Endodermal cell (in vitro differentiated cells): ENCODE measurements at regions not wholly inside any gene's neighbourhood (a gene's known extent, or its start where the extent isn't known, plus 50 kb on each side); places are given as distances from the start of the nearest gene placed in this dataset.
"Not testable (repeated sequence)": the region's sequence is repeated elsewhere in the genome, so short reads cannot be mapped to it uniquely, and the experiment has no call there.

Experiments
- DNase-seq: peaks from one replicate; pipeline ENCODE4 v3.0.0-alpha.2; 2017
- H3K27ac ChIP-seq: 2 replicates; pipeline ENCODE4 v1.5.1; 2013; ENCODE audit warnings: mild to moderate bottlenecking, low read depth, low read length, moderate library complexity
- H3K27me3 ChIP-seq: 2 replicates; pipeline ENCODE4 v1.6.1; 2013; ENCODE audit warnings: mild to moderate bottlenecking, low read length, moderate library complexity; ENCODE audit not compliant: insufficient read depth, control insufficient read depth, poor library complexity, severe bottlenecking
- H3K36me3 ChIP-seq: 2 replicates; pipeline ENCODE4 v1.7.0; 2013; ENCODE audit warnings: mild to moderate bottlenecking, low read length, moderate library complexity; ENCODE audit not compliant: control insufficient read depth, insufficient read depth
- H3K4me1 ChIP-seq: one replicate; pipeline ENCODE4 v1.7.0; 2013; ENCODE audit warnings: low read length; ENCODE audit not compliant: control insufficient read depth, insufficient read depth
- H3K4me3 ChIP-seq: 2 replicates; pipeline ENCODE4 v1.5.1; 2013; ENCODE audit warnings: mild to moderate bottlenecking, low read length, moderate library complexity
- H3K9ac ChIP-seq: 2 replicates; pipeline ENCODE4 v1.6.1; 2013; ENCODE audit warnings: mild to moderate bottlenecking, low read length, moderate library complexity; ENCODE audit not compliant: poor library complexity, severe bottlenecking; ENCODE audit errors: extremely low read depth
- H3K9me3 ChIP-seq: 2 replicates; pipeline ENCODE4 v1.6.1; 2013; ENCODE audit warnings: mild to moderate bottlenecking, low read length, moderate library complexity; ENCODE audit not compliant: control insufficient read depth
- H3K27ac Mint-ChIP-seq: 2 replicates; pipeline ENCODE4 v1.8.0; 2020; ENCODE audit warnings: mixed read lengths
- H3K27me3 Mint-ChIP-seq: 2 replicates; pipeline ENCODE4 v1.8.0; 2021; ENCODE audit warnings: mild to moderate bottlenecking, mixed read lengths; ENCODE audit not compliant: insufficient read depth
- H3K36me3 Mint-ChIP-seq: 2 replicates; pipeline ENCODE4 v1.8.0; 2020; ENCODE audit warnings: low read depth, mixed read lengths
- H3K4me1 Mint-ChIP-seq: 2 replicates; pipeline ENCODE4 v1.8.0; 2020; ENCODE audit warnings: mixed read lengths
- H3K4me3 Mint-ChIP-seq: 2 replicates; pipeline ENCODE4 v1.8.0; 2020; ENCODE audit warnings: mild to moderate bottlenecking, moderate library complexity, mixed read lengths
- H3K9me3 Mint-ChIP-seq: 2 replicates; pipeline ENCODE4 v1.8.0; 2020; ENCODE audit warnings: mild to moderate bottlenecking, mixed read lengths
- WGBS, 2 experiments: methylation state at CpG; one replicate each; pipeline versions ENCODE4 v1.1.5 to v1.1.7; 2013; ENCODE audit warnings: missing lambda C conversion rate in 2 of 2, mixed read lengths in 1 of 2; ENCODE audit not compliant: insufficient coverage in 1 of 2, insufficient read length in 1 of 2; 5-methylcytosine and 5-hydroxymethylcytosine counted together
- TF ChIP-seq, protein P1 (sequence below): fragments of 200-600 bp; sonication (generic); conservative IDR thresholded peaks from 2 replicates; pipeline ENCODE4 v1.5.0; 2021; ENCODE audit warnings: antibody characterized with exemption, mild to moderate bottlenecking

DNA sequence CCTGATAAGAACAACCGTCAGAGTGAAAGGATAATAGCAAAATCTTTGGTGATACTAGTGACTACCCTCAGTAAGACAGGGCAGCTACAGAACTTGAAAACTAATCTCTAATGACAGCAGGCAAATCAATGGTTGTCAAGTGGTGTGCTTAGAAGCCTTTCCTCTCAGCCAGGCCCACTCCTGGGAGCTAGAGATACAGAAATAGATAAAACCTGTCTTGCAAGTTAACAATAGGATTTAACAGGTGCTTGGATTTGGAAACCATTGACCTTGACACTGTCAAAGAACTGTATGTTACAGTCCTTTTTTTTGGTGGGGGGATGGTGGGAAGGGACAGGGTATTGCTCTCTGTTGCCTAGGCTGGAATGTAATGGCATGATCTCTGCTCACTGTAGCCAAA lies 118.6 kb downstream of the BASP1 start:
- TF ChIP-seq, protein P1, sequence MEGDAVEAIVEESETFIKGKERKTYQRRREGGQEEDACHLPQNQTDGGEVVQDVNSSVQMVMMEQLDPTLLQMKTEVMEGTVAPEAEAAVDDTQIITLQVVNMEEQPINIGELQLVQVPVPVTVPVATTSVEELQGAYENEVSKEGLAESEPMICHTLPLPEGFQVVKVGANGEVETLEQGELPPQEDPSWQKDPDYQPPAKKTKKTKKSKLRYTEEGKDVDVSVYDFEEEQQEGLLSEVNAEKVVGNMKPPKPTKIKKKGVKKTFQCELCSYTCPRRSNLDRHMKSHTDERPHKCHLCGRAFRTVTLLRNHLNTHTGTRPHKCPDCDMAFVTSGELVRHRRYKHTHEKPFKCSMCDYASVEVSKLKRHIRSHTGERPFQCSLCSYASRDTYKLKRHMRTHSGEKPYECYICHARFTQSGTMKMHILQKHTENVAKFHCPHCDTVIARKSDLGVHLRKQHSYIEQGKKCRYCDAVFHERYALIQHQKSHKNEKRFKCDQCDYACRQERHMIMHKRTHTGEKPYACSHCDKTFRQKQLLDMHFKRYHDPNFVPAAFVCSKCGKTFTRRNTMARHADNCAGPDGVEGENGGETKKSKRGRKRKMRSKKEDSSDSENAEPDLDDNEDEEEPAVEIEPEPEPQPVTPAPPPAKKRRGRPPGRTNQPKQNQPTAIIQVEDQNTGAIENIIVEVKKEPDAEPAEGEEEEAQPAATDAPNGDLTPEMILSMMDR: no peak

DNA sequence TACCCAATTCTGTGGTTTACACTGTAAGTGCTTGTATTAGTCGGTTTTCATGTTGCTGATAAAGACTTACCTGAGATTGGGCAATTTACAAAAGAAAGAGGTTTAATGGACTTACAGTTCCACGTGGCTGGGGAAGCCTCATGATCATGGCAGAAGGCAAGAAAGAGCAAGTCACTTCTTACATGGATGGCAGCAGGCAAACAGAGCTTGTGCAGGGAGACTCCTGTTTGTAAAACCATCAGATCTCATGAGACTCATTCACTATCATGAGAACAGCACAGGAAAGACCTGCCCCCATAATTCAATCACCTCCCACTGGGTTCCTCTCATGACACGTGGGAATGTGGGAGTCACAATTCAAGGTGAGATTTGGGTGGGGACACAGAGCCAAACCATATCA lies 119.3 kb downstream of the BASP1 start:
- H3K4me1 Mint-ChIP-seq, H3K36me3 ChIP-seq, H3K27me3 Mint-ChIP-seq, DNase-seq, H3K27ac Mint-ChIP-seq, H3K4me1 ChIP-seq, H3K9ac ChIP-seq, H3K27ac ChIP-seq, H3K4me3 Mint-ChIP-seq, H3K27me3 ChIP-seq, H3K36me3 Mint-ChIP-seq: not testable (repeated sequence)
- WGBS, 2 experiments: 87 to 90% methylated on average over 1 to 3 of the region's 3 CpGs
- H3K4me3 ChIP-seq: peak overlapping the region; percentile 74
- peaks cover 47% of the 10 kb centered on the region for H3K9me3 ChIP-seq
- H3K9me3 Mint-ChIP-seq: peaks cover 27% of the 10 kb centered on the region

More for the DNA sequence above, 118.6 kb downstream of the BASP1 start:
- WGBS, 2 experiments: 42 to 43% methylated on average over 1 of the region's 1 CpG
- peak overlapping the region; percentile 74 for H3K4me3 ChIP-seq
- H3K4me1 ChIP-seq: no peaks in the 10 kb centered on the region
- no peaks in the 10 kb centered on the region for H3K27me3 ChIP-seq
- H3K36me3 ChIP-seq: no peaks in the 10 kb centered on the region
- H3K27me3 Mint-ChIP-seq: peaks cover 9% of the 10 kb centered on the region
- peaks cover 3% of the 10 kb centered on the region for H3K36me3 Mint-ChIP-seq
- H3K4me3 Mint-ChIP-seq: no peak overlapping the region
- H3K27ac ChIP-seq: no peak overlapping the region
- H3K9ac ChIP-seq: no peak overlapping the region
- H3K4me1 Mint-ChIP-seq: peaks cover 9% of the 10 kb centered on the region
- peak; percentile 56 for DNase-seq
- H3K9me3 Mint-ChIP-seq: peaks cover 27% of the 10 kb centered on the region
- H3K9me3 ChIP-seq: peaks cover 51% of the 10 kb centered on the region
- no peak overlapping the region for H3K27ac Mint-ChIP-seq

DNA sequence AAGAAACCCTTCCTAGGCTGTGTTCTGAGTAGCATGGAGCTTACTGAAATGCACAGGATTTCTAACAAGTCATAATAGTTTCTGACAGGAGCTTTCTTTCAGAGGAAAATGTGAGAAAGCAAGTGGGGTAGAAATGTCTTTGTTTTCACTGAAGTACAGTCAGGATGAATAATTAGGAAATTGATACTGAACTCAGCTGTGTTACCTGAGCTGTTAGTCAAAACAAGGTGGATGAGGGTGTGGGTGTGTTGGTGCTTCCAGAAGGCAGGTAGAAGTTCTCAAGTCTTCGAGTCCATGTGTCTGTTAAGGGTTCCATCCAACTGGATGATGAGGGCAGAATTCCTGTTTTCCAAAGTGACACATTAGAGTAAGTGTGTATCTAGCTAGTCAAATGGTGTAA lies 122.4 kb downstream of the BASP1 start:
- no peak overlapping the region for H3K4me3 Mint-ChIP-seq
- peaks cover 24% of the 10 kb centered on the region for H3K9me3 Mint-ChIP-seq
- TF ChIP-seq, protein P1: no peak
- H3K9ac ChIP-seq: no peak overlapping the region
- H3K36me3 ChIP-seq: no peaks in the 10 kb centered on the region
- H3K27ac Mint-ChIP-seq: no peak overlapping the region
- H3K27me3 ChIP-seq: no peaks in the 10 kb centered on the region
- peaks cover 20% of the 10 kb centered on the region for H3K4me1 Mint-ChIP-seq
- H3K27me3 Mint-ChIP-seq: peaks cover 6% of the 10 kb centered on the region
- WGBS, 2 experiments: 94 to 100% methylated on average over 1 of the region's 1 CpG
- DNase-seq: no peak
- H3K27ac ChIP-seq: no peak overlapping the region
- peaks cover 3% of the 10 kb centered on the region for H3K36me3 Mint-ChIP-seq
- H3K4me3 ChIP-seq: no peak overlapping the region
- H3K4me1 ChIP-seq: no peaks in the 10 kb centered on the region
- H3K9me3 ChIP-seq: peaks cover 30% of the 10 kb centered on the region

DNA sequence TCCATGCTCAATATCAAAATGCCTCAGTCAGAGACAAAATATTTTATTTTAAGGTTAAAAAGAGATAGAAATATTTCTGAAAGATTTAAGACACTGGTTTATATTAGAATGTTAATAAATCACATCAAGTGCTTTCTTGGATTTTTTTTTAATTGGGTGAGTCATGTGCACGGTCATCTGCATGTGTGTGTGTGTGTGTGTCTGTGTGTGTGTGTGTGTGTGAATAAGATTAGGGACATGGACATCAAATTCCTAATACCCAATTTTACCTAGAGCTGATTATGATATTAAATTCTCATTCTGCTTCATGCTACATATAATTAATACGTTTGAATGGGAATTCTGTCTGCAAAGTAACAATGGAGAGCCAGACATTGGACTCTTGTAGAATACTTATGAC lies 122.9 kb downstream of the BASP1 start:
- Histone ChIP-seq H3K9ac (no peak overlapping the region), H3K27ac (no peak overlapping the region), H3K4me3 (no peak overlapping the region), H3K9me3 (peaks cover 29% of the 10 kb centered on the region), H3K4me1 (no peaks in the 10 kb centered on the region), H3K27me3 (no peaks in the 10 kb centered on the region), H3K36me3 (no peaks in the 10 kb centered on the region)
- Mint-ChIP-seq H3K9me3 (peaks cover 24% of the 10 kb centered on the region), H3K4me3 (no peak overlapping the region), H3K27ac (no peak overlapping the region), H3K36me3 (peaks cover 3% of the 10 kb centered on the region), H3K4me1 (peaks cover 23% of the 10 kb centered on the region), H3K27me3 (peaks cover 6% of the 10 kb centered on the region)
- WGBS, 2 experiments: 94% methylated on average over 2 of the region's 2 CpGs; no CpG with 5 or more reads in 1 of the 2 experiments
- DNase-seq: no peak
- TF ChIP-seq, protein P1: no peak
